Esophagus (tissue), 2 donors: ENCODE measurements at regions not wholly inside any gene's neighbourhood (a gene's known extent, or its start where the extent isn't known, plus 50 kb on each side); places are given as distances from the start of the nearest gene placed in this dataset.

Experiments
- H3K27ac ChIP-seq, 2 donors: one replicate each; pipeline ENCODE4 v1.5.1; 2013; ENCODE audit warnings: low read depth in 2 of 2, mild to moderate bottlenecking in 2 of 2, inconsistent platforms in 1 of 2, low read length in 1 of 2, moderate library complexity in 1 of 2
- H3K27me3 ChIP-seq, 2 donors: one replicate each; pipeline ENCODE4 v1.6.1; 2013; ENCODE audit warnings: low read length in 2 of 2, control low read depth in 1 of 2, mild to moderate bottlenecking in 1 of 2; ENCODE audit not compliant: insufficient read depth in 2 of 2, control insufficient read depth in 1 of 2
- H3K36me3 ChIP-seq, 2 donors: one replicate each; pipeline ENCODE4 v1.6.1; 2013; ENCODE audit warnings: low read length in 1 of 2; ENCODE audit not compliant: control insufficient read depth in 2 of 2, insufficient read depth in 2 of 2
- H3K4me1 ChIP-seq, 2 donors: one replicate each; pipeline ENCODE4 v1.6.1; 2013; ENCODE audit warnings: low read length in 1 of 2; ENCODE audit not compliant: control insufficient read depth in 2 of 2, insufficient read depth in 2 of 2
- H3K4me3 ChIP-seq, 2 donors: one replicate each; pipeline ENCODE4 v1.5.1; 2013; ENCODE audit warnings: low read length in 2 of 2, mild to moderate bottlenecking in 2 of 2, low read depth in 1 of 2, moderate library complexity in 1 of 2
- H3K9me3 ChIP-seq, 2 donors: one replicate each; pipeline ENCODE4 v1.6.1; 2013; ENCODE audit warnings: mild to moderate bottlenecking in 2 of 2, low read depth in 1 of 2, low read length in 1 of 2, moderate library complexity in 1 of 2; ENCODE audit not compliant: control insufficient read depth in 2 of 2, insufficient read depth in 1 of 2
- WGBS, 2 donors: extraction: QIAGEN DNeasy Blood & Tissue Kit; methylation state at CpG; one replicate each; pipeline ENCODE4 v1.1.7; 2013; 5-methylcytosine and 5-hydroxymethylcytosine counted together
- donor health status: healthy with polysubstance abuse.
- donor health status: Bipolar disorder and iron deficiency.

- Histone ChIP-seq H3K4me3 (no peak overlapping the region), H3K27me3 (no peaks in the 10 kb centered on the region), H3K9me3 (no peaks in the 10 kb centered on the region), H3K4me1 (no peaks in the 10 kb centered on the region), H3K36me3 (no peaks in the 10 kb centered on the region), H3K27ac (no peak overlapping the region)
- WGBS, 2 donors = 81 to 82% methylated on average over 5 of the region's 5 CpGs
Observed at GRCh38 chr19:28977826-28978225, 235.1 kb downstream of the UQCRFS1 start.

- no peaks in the 10 kb centered on the region for H3K27me3 ChIP-seq
- H3K36me3 ChIP-seq = no peaks in the 10 kb centered on the region
- no peak overlapping the region for H3K4me3 ChIP-seq
- H3K4me1 ChIP-seq = no peaks in the 10 kb centered on the region
- no peaks in the 10 kb centered on the region for H3K9me3 ChIP-seq
- 59 to 71% methylated on average over 4 of the region's 4 CpGs for WGBS, 2 donors
- no peak overlapping the region for H3K27ac ChIP-seq
Observed at GRCh38 chr19:28972058-28972852, 240.7 kb downstream of the UQCRFS1 start.

GRCh38 chr19:28971513-28971912 is 241.4 kb downstream of the UQCRFS1 start:
- Histone ChIP-seq H3K9me3 (no peaks in the 10 kb centered on the region), H3K36me3 (no peaks in the 10 kb centered on the region), H3K4me1 (no peaks in the 10 kb centered on the region), H3K27ac (no peak overlapping the region), H3K4me3 (no peak overlapping the region), H3K27me3 (no peaks in the 10 kb centered on the region)
- 79 to 80% methylated on average over 2 of the region's 2 CpGs for WGBS, 2 donors

- H3K36me3 ChIP-seq = no peaks in the 10 kb centered on the region
- H3K9me3 ChIP-seq = no peaks in the 10 kb centered on the region
- H3K4me1 ChIP-seq = no peaks in the 10 kb centered on the region
- WGBS, 2 donors = 59 to 67% methylated on average over 6 of the region's 6 CpGs
- no peak overlapping the region for H3K27ac ChIP-seq
- H3K4me3 ChIP-seq = no peak overlapping the region
- H3K27me3 ChIP-seq = no peaks in the 10 kb centered on the region
Observed at GRCh38 chr19:28971049-28971448, 241.9 kb downstream of the UQCRFS1 start.

- Histone ChIP-seq H3K4me1 (no peaks in the 10 kb centered on the region), H3K4me3 (no peak overlapping the region), H3K27me3 (no peaks in the 10 kb centered on the region), H3K9me3 (no peaks in the 10 kb centered on the region), H3K27ac (no peak overlapping the region), H3K36me3 (no peaks in the 10 kb centered on the region)
- WGBS, 2 donors = 92 to 93% methylated on average over 2 of the region's 2 CpGs
Observed at GRCh38 chr19:28968721-28969120, 244.2 kb downstream of the UQCRFS1 start.

- Histone ChIP-seq H3K4me3 (no peak overlapping the region), H3K9me3 (no peaks in the 10 kb centered on the region), H3K4me1 (no peaks in the 10 kb centered on the region), H3K36me3 (no peaks in the 10 kb centered on the region), H3K27me3 (no peaks in the 10 kb centered on the region), H3K27ac (no peak overlapping the region)
- 43 to 48% methylated on average over 8 of the region's 8 CpGs for WGBS, 2 donors
Observed at GRCh38 chr19:28966737-28967399, 246.1 kb downstream of the UQCRFS1 start.

- Histone ChIP-seq H3K9me3 (no peaks in the 10 kb centered on the region), H3K36me3 (no peaks in the 10 kb centered on the region), H3K27me3 (peaks cover 0 to 2% of the 10 kb centered on the region in 2 donors), H3K27ac (no peak overlapping the region), H3K4me1 (no peaks in the 10 kb centered on the region), H3K4me3 (no peak overlapping the region)
- 71 to 83% methylated on average over 2 of the region's 2 CpGs for WGBS, 2 donors
Observed at GRCh38 chr19:28964500-28964899, 248.5 kb downstream of the UQCRFS1 start.

- 75 to 83% methylated on average over 7 of the region's 7 CpGs for WGBS, 2 donors
- Histone ChIP-seq H3K9me3 (no peaks in the 10 kb centered on the region), H3K27me3 (peaks cover 0 to 2% of the 10 kb centered on the region in 2 donors), H3K4me1 (no peaks in the 10 kb centered on the region), H3K4me3 (no peak overlapping the region), H3K36me3 (no peaks in the 10 kb centered on the region), H3K27ac (no peak overlapping the region)
Observed at GRCh38 chr19:28963486-28964250, 249.3 kb downstream of the UQCRFS1 start.

- no peak overlapping the region for H3K27ac ChIP-seq
- H3K4me1 ChIP-seq = no peaks in the 10 kb centered on the region
- no peaks in the 10 kb centered on the region for H3K36me3 ChIP-seq
- peaks cover 0 to 2% of the 10 kb centered on the region in 2 donors for H3K27me3 ChIP-seq
- no peak overlapping the region for H3K4me3 ChIP-seq
- no peaks in the 10 kb centered on the region for H3K9me3 ChIP-seq
- WGBS, 2 donors = 89 to 91% methylated on average over 1 of the region's 1 CpG
Observed at GRCh38 chr19:28961772-28962500, 251.0 kb downstream of the UQCRFS1 start.
